ENCODE measurements at regions not wholly inside any gene's neighbourhood (a gene's known extent, or its start where the extent isn't known, plus 50 kb on each side); places are given as distances from the start of the nearest gene placed in this dataset.

DNA sequence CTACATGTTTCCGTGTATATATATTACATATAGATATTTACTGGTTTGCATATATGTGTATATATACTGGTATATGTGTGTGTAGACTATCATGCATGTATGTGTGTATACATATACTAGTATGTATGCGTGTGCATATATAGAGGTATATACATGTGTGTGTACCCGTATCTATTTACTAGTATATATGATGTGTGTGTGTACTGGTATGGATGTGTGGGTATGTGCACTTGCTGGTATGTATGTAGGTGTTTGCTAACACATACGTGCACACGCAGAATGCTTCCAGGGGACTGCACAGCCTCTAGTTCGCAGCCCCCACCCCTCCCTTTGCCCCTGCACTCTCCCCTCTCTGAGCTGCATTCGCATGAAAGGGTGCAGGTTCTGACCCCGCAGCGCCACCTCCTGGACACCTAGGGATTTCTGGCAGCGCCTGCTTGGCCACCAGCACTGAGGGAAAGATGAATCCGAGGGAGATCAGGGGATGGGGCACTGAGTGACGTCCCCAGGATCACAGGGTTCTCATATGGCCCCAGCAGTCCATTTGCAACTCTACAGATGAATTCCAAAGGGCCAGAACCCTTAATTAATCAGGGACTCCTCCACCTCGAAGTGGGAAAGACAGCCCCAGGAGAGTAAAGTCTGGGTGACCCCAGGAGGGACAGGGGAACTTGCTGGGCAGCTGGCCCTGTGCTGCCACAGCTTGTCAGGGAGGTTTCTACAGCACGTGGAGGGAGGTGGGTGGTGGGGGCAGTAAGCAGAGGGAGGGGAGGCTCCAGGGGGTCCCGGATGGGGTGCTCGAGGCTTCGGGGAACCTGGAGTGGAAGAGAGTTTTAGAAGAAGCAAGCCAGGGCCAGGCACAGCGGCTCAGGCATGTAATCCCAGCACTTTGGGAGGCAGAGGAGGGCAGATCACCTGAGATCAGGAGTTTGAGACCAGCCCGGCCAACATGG is 66.8 kb upstream of the ASAP2 start:
- intact Hi-C loops (cut with micrococcal nuclease): loop anchor here (2.0 to 5.0 kb wide), 2 partner anchors 267 to 908 kb away; no protein-coding TSS in a partner anchor

DNA sequence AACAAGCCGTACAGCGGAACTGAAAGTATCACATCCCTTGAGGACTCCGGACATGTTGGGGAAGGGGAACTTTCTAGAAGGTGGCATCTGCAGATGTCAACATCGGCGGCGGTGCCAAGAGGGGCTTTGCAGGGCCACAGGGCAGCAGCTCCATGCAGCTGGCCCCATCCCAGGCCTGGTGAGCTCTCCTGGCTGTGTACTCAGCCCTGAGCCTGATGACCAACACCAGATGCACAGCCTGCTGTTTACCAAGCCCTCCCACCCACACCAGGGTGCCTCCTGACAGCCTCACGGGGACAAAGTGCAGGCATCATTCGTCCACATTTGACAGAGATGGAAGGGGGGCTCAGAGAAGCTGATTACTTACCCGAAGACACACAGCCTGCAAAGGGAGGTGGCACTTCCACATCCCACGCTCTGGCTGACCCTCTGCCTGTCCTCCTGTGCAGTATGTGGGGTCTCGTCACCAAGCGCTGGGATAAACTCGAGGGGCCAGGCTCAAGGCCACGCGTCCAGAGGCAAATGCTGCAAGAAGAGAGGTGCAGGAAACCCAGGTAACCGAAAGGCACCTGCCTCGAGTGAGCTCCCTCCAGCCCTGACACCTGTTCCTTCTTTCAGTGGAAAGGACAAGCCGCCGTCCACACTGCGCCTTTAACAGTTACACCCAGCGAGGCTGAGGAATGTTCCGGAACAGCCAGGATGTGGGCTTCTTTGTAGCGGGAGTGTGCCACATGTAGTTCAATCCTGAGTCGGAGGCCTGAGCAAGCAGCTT is 69.0 kb upstream of the ASAP2 start:
- intact Hi-C loops (cut with micrococcal nuclease): loop anchor here (2.0 kb wide), 1 partner anchor 265 kb away; no protein-coding TSS in a partner anchor

DNA sequence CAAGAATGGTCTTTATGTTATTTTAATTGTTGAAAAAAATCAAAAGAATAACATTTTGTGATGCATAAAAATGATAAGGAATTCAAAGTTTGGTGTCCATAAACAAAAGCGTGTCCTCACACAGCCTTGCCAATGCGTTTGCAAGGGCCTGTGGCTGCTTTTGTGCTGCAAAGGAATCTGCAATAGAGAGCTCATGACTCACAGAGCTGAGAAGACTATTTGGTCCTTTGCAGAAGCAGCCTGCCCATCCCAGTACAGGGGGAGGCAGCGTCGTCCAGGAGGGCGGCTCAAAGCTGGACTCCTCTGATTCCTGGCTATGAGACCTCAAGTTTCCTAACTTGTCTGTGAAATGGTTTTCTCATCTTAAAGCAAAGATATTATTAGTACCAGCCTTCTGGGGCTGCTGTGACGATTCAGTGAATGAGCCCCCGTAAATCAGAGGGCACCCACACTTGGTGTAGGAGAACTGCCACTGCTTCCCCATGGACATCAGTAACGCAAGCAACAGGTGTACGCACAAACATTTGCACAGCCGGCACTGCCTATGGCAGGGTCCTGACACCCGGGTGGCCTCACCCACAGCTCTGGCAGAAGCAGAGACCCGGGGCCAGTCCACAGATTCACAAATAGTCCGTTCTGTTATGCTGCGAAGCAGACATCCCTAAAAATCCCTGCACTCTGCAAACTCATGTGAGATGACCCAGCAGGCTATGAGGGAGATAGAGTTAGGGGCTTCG is 70.6 kb upstream of the ASAP2 start:
- intact Hi-C loops (cut with micrococcal nuclease): no loop called here

DNA sequence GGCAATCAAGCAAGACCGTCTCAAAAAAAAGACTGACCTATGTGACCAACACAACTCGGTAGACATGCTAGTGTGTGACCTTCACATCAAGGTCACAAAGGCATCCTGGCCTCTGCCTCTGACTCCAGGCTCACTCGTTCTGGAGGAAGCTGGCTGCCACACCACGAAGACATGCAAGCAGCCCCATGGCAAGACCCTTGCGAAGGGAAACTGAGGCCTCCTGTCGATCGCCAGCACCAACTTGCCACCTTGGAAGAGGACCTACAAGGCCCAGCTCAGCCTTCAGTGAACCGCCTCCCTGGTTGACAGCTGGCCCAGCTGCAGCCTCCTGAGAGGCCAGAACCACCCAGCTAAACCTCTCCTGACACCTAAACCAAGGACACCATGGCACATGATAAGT is 79.3 kb upstream of the ASAP2 start:
- intact Hi-C loops (cut with micrococcal nuclease): no loop called here

DNA sequence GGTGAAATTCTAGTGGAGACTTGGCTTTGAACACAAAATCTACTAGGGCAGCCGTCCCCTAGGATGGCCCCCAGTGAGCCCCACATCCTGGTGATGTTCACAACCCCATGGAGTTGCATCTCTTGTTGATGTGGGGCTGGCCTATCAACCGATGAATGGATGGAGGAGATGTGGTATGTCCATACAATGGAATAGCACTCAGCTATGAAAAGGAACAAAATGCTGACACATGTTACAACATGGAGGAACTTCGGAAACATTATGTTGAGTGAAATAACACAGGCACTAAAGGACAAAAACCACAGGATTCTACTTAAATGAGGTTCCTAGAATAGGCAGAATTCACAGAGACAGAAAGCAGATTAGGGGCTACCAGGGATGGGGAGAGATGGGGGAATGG is 80.1 kb upstream of the ASAP2 start:
- intact Hi-C loops (cut with micrococcal nuclease): no loop called here

DNA sequence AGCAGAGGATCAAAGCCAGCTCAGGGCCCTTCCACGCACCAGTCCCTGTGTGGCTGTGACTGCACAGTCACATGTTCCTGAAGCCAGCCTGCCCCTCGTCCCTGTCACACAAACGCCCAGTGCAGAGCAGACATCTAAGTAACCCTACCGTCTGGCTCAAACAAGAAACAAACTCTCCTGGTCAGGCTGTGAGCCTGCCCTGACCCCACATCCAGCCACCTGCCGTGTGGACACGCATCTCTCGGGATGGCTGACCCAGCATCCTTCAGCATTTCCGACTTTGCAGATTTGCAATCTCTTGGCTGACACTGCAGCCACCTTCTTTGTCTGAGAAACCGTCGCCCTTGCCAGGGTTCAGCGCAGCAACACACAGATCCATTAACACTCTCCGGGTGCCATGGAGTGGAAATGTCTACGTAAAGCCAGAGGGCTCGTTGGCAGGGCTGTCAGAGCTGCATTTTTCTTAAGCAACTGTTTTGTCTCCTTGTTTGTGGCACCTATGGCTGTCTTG is 82.3 kb upstream of the ASAP2 start:
- intact Hi-C loops (cut with micrococcal nuclease): no loop called here

DNA sequence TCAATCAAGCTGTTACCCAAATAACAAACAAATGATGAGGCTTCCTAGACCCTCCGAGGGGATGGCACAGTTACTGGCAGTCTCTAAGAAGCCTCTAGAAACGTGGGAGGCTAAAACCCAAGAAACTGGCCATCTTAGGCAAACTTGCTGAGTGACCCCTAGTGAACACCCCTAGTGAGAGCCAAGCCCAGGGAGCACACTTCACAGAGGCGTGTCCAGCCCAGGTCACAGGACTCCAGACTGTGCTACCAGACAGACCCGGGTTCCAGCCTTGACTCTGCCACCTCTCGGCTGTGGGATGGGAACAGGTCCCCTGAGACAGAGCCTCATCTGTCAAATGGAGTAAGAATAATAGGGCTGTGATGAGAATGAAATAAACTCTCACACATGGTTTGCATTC is 83.5 kb upstream of the ASAP2 start:
- intact Hi-C loops (cut with micrococcal nuclease): no loop called here

DNA sequence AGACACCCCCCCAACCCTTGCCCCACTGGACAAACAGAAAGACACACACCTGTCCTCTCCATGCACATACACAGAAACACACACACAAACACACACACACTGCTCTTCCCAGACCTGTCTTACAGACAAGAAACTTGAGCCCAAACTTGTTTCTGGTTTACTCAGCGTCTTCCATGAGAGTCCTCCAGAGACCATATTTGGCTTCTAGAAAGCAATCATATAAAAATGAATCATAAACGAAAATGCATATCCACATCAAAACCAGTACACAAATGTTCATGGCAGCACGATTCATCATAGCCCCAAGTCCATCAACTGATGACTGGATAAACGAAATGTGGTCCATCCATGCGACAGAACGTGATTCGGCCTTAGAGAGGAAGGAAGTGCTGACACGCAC is 84.2 kb upstream of the ASAP2 start:
- intact Hi-C loops (cut with micrococcal nuclease): no loop called here

DNA sequence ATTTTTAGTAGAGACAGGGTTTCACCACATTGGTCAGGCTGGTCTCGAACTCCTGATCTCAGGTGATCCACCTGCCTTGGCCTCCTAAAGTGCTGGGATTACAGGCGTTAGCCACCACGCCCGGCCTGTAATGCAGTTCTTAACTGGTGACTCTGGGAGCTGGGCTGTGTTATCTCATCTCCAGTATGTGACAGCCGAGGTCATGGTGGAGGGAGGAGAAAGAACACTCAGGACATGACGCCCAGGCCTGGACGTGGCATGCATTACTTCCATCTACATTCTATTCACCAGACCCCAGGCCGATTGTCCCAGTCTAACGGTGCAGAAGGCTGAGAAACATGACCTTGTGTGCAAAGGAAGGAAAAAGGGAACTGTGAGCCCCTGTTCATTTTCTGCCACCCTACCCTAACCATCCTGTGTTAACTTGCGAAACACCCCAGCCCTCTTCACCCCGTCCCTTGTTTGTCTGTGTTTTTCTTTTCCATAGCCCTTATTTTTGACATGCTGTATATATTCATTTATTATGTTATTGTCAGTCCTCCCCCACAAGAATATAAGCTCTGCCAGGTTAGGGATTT is 88.1 kb upstream of the ASAP2 start:
- intact Hi-C loops (cut with micrococcal nuclease): no loop called here

DNA sequence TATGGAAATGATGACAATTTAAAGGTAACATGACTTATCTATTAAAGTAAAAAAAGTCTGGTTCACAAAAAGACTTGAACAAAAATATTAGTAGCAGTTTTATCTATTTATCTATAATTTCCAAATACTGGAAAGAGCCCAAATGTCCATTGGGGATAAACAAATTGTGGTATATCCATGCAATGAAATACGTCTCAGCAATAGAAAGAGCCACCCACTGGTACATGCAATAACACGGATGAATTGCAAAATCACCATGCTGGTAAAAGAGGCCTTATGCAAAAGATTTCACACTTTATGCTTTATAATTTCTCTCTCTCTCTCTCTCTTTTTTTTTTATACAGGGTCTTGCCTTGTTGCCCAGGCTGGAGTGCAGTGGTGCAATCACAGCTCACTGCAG is 91.4 kb upstream of the ASAP2 start:
- intact Hi-C loops (cut with micrococcal nuclease): no loop called here

DNA sequence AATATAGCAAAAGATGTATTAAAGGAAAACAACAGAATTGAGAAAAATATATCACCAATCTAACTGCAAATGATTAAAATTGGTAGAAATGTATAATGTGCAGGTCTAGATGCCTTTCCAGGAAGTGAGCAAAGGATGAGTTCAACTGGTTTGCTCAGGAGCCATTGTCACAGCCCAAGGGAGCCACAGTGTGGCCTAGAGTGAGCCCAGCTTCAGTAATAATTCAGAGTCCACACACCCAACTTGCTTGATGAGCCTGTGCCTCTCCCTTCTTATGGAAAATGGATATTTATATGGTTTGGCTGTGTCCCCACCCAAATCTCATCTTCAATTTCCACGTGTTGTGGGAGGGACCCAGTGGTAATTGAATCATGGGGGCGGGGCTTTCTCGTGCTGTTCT is 92.2 kb upstream of the ASAP2 start:
- intact Hi-C loops (cut with micrococcal nuclease): no loop called here

DNA sequence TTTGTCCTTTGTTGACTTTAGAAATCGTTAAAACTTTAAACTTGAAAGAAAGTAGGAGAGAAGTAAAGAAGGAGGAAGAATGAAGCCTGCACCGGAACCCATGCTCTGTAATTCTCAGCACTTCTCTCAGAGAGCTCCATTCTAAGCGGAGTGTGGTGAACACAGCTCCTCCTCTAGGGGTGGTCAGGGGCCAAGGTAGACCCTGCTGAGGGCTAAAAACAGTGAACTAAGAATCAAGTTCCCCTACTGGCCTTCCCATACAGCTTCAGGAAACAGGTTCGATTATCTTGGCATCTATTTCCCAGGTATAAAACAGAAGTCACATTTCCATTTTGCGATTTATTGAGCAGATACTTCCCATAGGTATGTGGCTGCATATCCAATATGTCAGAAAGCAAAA is 92.7 kb upstream of the ASAP2 start:
- intact Hi-C loops (cut with micrococcal nuclease): no loop called here

DNA sequence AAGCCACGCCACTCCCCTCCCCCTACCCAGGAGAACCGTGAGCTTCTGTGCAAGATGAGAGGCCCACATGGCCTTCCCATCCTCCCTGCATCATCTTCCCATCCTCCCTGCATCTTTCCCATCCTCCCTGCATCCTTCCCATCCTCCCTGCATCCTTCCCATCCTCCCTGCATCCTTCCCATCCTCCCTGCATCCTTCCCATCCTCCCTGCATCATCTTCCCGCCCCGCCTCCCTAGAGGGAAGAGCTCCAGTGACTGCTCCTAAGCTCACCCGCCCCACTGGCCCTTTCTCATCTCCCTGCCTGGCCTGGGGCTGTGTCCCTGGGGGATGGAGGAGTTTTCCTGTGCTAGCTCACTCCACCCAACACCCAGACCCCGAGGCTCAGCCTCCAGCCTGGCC is 93.3 kb upstream of the ASAP2 start:
- intact Hi-C loops (cut with micrococcal nuclease): no loop called here

DNA sequence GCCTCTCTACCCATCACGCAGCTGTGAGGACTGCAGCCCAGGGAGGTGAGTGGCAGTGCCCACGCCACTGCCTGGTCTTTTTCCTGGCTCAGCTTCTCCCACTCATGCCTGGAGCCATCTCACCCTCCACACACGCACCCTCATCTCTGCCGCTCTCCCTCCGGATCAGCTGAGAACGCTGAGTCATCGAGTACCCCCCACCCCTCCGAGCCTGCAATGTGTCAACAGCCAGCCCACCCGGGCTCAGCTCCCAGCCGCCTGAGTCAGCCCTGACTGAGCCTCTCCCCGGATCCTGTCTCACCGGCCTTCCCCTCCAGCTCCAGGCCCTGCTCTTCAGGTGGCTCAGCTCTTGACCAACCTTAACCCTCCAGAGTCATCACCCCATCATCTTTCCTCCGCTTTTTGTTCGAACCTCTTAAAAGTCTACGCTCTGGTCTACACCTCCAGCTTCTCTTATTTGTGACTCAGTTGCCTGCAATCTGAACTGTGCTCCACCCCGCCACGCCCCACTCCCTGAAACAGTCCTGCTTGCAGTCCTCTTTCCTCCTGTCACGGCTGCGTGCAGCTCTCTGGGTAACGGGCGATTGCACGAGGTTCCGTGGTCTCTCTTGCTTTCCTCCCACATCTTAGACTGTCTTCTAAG is 94.4 kb upstream of the ASAP2 start:
- intact Hi-C loops (cut with micrococcal nuclease): no loop called here

DNA sequence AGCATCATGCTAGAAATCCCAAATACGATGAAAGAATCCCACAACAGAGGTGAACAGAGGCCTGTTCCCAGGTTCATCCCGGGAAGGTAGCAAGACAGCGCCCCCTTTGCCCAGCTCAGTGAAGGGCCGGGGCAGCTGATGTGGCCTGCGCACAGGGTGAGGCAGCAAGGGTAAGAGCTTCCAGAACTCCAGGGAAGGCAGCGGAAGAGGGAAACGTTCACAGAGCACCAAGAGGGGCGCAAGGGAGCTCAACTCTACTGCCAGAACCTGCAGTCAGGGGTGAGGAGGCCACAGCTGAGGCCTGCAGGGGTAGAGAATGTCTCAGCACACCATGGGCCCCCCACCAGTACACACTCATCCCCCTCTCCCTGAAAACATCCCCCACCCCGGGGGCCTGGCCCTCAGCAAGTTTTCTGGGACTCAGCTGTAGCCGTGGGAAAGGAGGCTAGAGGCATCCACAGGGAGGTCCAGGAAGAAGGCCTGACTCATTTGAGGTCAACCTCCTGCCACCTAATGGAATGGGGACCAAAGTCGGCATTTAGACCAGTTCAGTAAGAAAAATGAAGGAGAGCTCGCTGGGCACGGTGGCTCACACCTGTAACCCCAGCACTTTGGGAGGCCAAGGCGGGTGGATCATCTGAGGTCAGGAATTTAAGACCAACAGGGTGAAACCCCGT is 95.6 kb upstream of the ASAP2 start:
- intact Hi-C loops (cut with micrococcal nuclease): no loop called here

DNA sequence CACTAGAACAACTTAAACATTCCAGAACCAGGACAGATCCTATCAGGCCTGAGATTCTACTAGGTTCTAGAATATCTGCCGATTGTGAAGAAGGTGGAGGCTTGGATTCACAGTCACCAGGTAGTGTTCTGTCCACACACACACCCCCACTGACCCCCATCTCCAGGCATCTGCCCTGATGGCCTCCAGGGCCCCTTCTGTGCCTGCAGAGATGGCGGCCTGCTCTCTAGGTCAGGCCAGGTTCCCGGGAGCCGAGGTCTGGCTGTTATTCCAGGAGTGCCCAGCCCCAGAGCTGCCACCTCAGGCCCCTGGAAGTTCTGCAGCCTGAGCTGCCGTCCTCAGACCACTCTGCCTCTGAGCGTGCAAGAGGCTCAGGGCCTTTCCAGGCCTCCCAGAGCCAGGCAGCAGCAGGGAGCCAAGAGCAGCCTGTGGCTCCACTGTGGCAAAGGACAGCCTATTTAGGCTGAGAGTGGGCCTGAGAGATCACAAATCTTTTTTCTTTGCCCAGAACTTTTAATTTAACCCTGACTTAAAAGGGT is 96.2 kb upstream of the ASAP2 start:
- intact Hi-C loops (cut with micrococcal nuclease): no loop called here

DNA sequence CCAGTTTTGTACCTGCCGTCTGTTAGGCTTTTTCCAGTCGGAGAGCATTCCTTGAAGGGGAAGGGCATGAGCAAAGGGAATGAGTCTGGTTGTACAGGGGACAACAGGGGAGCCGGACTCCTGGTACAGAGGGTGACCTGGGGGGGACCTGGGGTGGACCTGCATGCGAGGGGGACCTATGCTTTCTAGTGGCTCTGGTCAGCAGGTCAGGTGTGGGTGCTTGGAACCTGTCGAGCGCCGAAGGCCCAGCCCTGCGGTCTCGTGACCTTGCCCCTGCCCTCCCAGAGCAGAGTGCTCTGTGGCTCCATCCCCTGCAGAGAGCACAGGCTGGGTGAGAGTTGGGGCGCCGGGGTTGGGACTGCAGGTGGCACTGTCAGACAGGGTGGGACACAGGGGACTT is 96.7 kb upstream of the ASAP2 start:
- intact Hi-C loops (cut with micrococcal nuclease): no loop called here

DNA sequence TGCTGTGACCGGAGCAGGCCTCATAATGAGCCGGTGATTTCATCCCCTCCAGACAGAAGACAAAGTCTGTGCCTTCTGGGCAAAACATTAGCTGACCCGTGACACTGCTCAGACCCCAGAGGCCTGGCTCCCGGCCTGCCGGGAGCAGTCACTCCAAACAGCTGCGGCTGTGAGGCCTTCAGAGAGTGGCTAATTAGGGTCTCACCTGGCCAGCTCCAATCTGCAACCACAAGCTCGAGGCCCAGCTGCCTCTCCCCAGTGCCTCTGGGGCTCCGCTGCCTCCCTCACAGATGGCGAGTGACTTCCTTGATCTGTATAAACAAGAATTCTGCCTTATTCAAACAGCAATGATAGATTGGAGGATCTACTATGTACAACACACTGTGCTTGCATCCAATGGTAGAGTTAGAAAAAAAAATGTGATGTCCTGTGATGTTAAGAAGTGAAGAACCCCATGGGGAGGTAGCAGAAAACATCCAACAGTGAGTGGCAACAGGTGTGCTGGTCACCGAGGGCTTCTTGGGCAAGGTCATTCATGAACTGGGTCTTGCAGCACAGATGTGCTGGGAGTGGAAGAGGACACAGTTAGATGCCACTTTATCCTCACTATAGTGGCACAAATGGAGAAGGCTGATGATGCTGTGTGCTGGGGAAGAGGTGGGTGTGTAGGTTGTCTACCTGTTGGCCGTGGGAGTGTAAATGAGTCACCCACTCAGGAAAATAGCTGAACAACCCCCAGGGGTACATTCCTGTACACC is 98.2 kb upstream of the ASAP2 start:
- intact Hi-C loops (cut with micrococcal nuclease): no loop called here
